ENCODE measurements at regions not wholly inside any gene's neighbourhood (a gene's known extent, or its start where the extent isn't known, plus 50 kb on each side); places are given as distances from the start of the nearest gene placed in this dataset.

DNA sequence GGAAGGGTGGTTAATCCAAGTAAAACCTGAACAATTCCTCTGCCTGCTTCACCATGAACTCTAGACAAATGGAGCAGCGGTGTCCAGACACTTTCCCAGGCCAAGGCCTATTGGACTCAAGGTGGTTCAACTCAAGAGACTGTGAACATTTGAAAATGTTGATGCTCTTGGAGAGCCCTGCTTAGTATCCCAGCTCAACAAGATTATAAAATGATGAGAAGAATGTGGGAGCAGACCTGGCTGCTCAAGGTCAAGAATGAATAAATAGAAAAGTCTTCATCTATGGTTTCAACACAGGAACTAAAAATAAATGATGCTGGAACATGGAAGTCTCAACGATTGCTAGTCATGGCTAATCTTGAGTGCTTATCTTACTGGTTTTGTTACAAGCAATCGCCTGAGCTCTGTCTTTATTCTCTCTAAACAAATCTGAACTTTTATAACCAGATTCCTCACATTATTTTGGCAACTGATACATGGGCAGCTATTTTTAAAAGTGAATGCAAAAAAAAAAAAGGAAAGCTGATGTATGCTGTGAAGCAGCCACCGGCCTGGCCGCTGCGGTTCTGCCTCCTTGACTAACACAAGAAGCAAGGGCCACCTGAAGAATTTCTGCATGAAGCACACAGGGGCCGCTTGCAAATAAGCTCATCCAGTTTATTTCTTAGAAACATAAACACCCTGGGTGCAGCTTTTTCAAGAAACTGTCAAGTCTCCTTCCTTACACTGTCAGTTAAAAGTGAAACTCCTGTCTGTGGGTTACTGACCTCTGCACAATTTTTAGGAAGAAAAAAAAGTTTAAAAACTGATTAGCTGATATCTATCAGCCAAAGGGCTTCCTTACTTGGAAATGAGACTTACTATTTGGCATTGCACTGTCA lies 120.1 kb upstream of the ARHGEF3 start:
- peak overlapping the region; percentile 48 to 86 for H3K27ac Mint-ChIP-seq
- H3K36me3 Mint-ChIP-seq = no peaks in the 10 kb centered on the region
- peak overlapping the region; percentile 68 for H3K4me3 Mint-ChIP-seq
- ATAC-seq = peak; percentile 56 to 58
- no peak for DNase-seq (ENCODE audit: low spot score)
- H3K4me1 Mint-ChIP-seq (ENCODE audit: low read depth in 2 of 2) = peaks cover 50 to 72% of the 10 kb centered on the region in 2 donors
- H3K27me3 Mint-ChIP-seq = no peaks in the 10 kb centered on the region
- no peaks in the 10 kb centered on the region for H3K9me3 Mint-ChIP-seq

DNA sequence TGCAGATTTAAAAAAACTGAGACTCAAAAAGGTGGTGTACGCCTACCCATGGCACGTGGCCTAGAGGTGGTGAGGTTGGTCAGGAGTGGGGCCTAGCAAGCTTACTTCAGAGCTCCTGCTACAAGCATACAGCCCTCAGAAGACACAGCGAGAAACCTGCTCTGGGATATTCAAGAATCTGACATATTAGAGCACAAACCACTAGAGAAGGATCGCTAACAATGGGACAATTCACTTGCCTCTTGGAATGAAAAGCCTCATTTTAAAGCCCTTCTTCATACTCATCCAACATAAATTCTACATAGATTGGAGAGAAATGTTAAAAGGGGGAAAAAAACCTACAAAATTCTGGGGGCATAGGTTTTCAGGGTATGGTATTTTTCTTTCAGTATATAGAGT lies 118.0 kb upstream of the ARHGEF3 start:
- Mint-ChIP-seq H3K27ac (peak overlapping the region in 1 of 2 donors; percentile 19), H3K27me3 (no peaks in the 10 kb centered on the region), H3K4me3 (peak overlapping the region; percentile 19), H3K4me1 (ENCODE audit: low read depth in 2 of 2) (peaks cover 63 to 84% of the 10 kb centered on the region in 2 donors), H3K9me3 (no peaks in the 10 kb centered on the region), H3K36me3 (no peaks in the 10 kb centered on the region)
- ATAC-seq = no peak
- no peak for DNase-seq (ENCODE audit: low spot score)

- peak overlapping the region in 1 of 2 donors; percentile 19 for H3K27ac Mint-ChIP-seq
These were observed 117.5 kb upstream of the ARHGEF3 start for GRCh38 chr3:56919137-56919796.

DNA sequence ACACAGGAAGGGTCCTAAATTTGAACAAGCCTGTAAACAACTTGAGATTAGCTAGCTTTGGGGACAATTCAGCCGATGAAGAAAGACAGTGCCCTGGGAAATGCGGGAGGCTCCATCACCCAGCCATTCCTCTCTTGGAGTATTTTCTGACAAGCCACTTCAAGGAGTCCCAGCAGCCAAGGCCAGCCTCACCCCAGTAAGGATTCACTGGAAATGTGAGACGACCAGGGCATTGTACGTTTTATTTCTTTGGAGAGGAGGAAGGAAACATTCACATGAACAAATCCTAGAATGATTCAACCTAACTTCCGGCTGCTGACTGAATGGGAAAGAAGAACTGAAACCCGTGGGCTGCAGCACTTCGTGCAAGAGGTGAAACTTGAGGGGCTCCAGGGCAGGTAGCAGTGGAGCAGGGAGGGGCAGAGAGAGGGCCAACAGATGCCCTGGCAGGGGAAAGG lies 116.4 kb upstream of the ARHGEF3 start:
- peaks cover 61 to 84% of the 10 kb centered on the region in 2 donors for H3K4me1 Mint-ChIP-seq (ENCODE audit: low read depth in 2 of 2)
- no peaks in the 10 kb centered on the region for H3K36me3 Mint-ChIP-seq
- no peaks in the 10 kb centered on the region for H3K9me3 Mint-ChIP-seq
- no peaks in the 10 kb centered on the region for H3K27me3 Mint-ChIP-seq
- DNase-seq (ENCODE audit: low spot score) (no peak), ATAC-seq (peak; percentile 49 to 54)
- peak overlapping the region; percentile 88 for H3K4me3 Mint-ChIP-seq
- H3K27ac Mint-ChIP-seq = peak overlapping the region; percentile 63 to 84

More at GRCh38 chr3:56919137-56919796, 117.5 kb upstream of the ARHGEF3 start:
- ATAC-seq (no peak), DNase-seq (ENCODE audit: low spot score) (no peak)
- Mint-ChIP-seq H3K27me3 (no peaks in the 10 kb centered on the region), H3K4me3 (peak overlapping the region; percentile 19), H3K36me3 (no peaks in the 10 kb centered on the region), H3K4me1 (ENCODE audit: low read depth in 2 of 2) (peaks cover 66 to 84% of the 10 kb centered on the region in 2 donors), H3K9me3 (no peaks in the 10 kb centered on the region)

DNA sequence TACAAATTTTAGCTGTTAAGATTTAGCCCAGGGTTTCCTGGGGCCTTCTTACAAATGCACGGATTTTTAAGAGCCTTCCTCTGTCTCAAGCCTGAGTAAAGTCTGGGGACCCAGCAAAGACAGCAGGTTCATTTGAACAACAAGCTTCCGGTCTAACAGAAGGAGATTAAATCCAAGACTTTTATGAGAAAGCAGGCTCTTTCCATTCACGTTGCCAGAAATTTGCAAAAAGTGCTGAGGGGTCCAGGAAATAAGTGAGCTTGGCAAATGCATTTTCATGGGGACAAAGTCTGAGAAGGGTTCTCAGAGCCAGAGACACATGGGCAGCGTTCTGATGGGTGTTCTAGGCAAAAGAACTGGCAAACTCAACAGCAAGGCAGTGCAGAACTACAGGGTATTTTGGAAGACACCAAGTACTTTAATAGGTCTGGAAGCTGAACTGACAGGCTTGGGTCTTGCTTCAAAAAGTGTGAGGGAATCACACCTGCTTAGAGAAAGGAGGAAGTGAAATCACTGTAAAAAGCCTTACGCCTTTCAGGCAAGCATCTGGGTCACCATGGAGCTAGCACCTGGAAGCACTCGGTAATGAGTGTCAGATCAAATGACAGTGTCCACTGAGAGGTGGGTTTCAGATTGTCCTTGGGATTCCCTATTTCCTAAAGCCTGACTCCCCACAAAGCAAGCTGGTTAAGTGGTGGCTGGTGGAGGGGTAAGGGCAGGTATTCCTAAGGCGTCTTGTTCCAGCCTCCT lies 115.8 kb upstream of the ARHGEF3 start:
- Mint-ChIP-seq H3K9me3 (no peaks in the 10 kb centered on the region), H3K27me3 (no peaks in the 10 kb centered on the region), H3K27ac (peak overlapping the region; percentile 63 to 84), H3K4me1 (ENCODE audit: low read depth in 2 of 2) (peaks cover 59 to 83% of the 10 kb centered on the region in 2 donors), H3K36me3 (no peaks in the 10 kb centered on the region), H3K4me3 (peak overlapping the region; percentile 88)
- DNase-seq (ENCODE audit: low spot score) (no peak), ATAC-seq (no peak)

GRCh38 chr3:56916716-56917360 lies 115.1 kb upstream of the ARHGEF3 start:
- H3K27me3 Mint-ChIP-seq = no peaks in the 10 kb centered on the region
- peak overlapping the region; percentile 88 for H3K4me3 Mint-ChIP-seq
- DNase-seq (ENCODE audit: low spot score) = no peak
- H3K27ac Mint-ChIP-seq = peak overlapping the region; percentile 63 to 84
- no peaks in the 10 kb centered on the region for H3K36me3 Mint-ChIP-seq
- ATAC-seq = no peak
- no peaks in the 10 kb centered on the region for H3K9me3 Mint-ChIP-seq
- peaks cover 54 to 76% of the 10 kb centered on the region in 2 donors for H3K4me1 Mint-ChIP-seq (ENCODE audit: low read depth in 2 of 2)

- Mint-ChIP-seq H3K27me3 (no peaks in the 10 kb centered on the region), H3K4me3 (peak overlapping the region; percentile 88), H3K4me1 (ENCODE audit: low read depth in 2 of 2) (peaks cover 46 to 68% of the 10 kb centered on the region in 2 donors), H3K9me3 (no peaks in the 10 kb centered on the region), H3K27ac (peak overlapping the region; percentile 63 to 84), H3K36me3 (no peaks in the 10 kb centered on the region)
- peak; percentile 78 for DNase-seq (ENCODE audit: low spot score)
- ATAC-seq = peak; percentile 92 to 93
These were observed 114.3 kb upstream of the ARHGEF3 start for GRCh38 chr3:56915966-56916586.

GRCh38 chr3:56914646-56915045 lies 112.9 kb upstream of the ARHGEF3 start:
- Mint-ChIP-seq H3K27me3 (no peaks in the 10 kb centered on the region), H3K27ac (peak overlapping the region; percentile 63 to 84), H3K36me3 (no peaks in the 10 kb centered on the region), H3K4me1 (ENCODE audit: low read depth in 2 of 2) (peaks cover 48 to 65% of the 10 kb centered on the region in 2 donors), H3K9me3 (no peaks in the 10 kb centered on the region), H3K4me3 (peak overlapping the region; percentile 88)
- ATAC-seq = no peak
- DNase-seq (ENCODE audit: low spot score) = no peak

DNA sequence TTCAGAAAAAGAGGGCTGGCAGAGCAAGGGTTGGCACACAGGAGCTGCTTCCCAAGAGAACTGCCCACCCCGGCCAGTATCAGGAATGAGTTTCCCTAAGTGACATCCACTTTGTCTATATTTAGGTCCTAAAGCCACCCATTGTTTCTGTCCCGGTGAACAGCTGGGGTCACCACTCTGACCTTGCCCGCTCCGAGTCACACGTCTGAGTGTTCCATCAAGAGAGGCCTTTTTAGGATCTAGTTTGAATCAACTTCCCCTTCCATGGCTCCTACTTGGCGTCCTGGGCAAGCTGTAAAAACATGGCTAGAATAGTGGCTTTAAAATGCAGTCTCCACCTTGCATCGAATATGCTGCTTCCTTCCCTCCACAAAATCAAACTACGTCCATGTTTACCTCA lies 109.6 kb upstream of the ARHGEF3 start:
- no peak overlapping the region for H3K4me3 Mint-ChIP-seq
- no peak for DNase-seq (ENCODE audit: low spot score)
- no peaks in the 10 kb centered on the region for H3K27me3 Mint-ChIP-seq
- H3K27ac Mint-ChIP-seq = no peak overlapping the region
- no peaks in the 10 kb centered on the region for H3K9me3 Mint-ChIP-seq
- H3K4me1 Mint-ChIP-seq (ENCODE audit: low read depth in 2 of 2) = peaks cover 37% of the 10 kb centered on the region in 2 donors
- H3K36me3 Mint-ChIP-seq = no peaks in the 10 kb centered on the region
- no peak for ATAC-seq

- Mint-ChIP-seq H3K36me3 (no peaks in the 10 kb centered on the region), H3K9me3 (no peaks in the 10 kb centered on the region), H3K27ac (peak overlapping the region in 1 of 2 donors; percentile 14), H3K4me3 (no peak overlapping the region), H3K27me3 (no peaks in the 10 kb centered on the region), H3K4me1 (ENCODE audit: low read depth in 2 of 2) (peaks cover 27 to 28% of the 10 kb centered on the region in 2 donors)
- ATAC-seq (no peak), DNase-seq (ENCODE audit: low spot score) (no peak)
These were observed 107.6 kb upstream of the ARHGEF3 start for GRCh38 chr3:56909349-56909748.

GRCh38 chr3:56908004-56908403 lies 106.3 kb upstream of the ARHGEF3 start:
- H3K36me3 Mint-ChIP-seq = no peaks in the 10 kb centered on the region
- H3K4me3 Mint-ChIP-seq = no peak overlapping the region
- H3K9me3 Mint-ChIP-seq = no peaks in the 10 kb centered on the region
- ATAC-seq = no peak
- no peak overlapping the region for H3K27ac Mint-ChIP-seq
- H3K27me3 Mint-ChIP-seq = no peaks in the 10 kb centered on the region
- H3K4me1 Mint-ChIP-seq (ENCODE audit: low read depth in 2 of 2) = peaks cover 17 to 26% of the 10 kb centered on the region in 2 donors
- DNase-seq (ENCODE audit: low spot score) = no peak

DNA sequence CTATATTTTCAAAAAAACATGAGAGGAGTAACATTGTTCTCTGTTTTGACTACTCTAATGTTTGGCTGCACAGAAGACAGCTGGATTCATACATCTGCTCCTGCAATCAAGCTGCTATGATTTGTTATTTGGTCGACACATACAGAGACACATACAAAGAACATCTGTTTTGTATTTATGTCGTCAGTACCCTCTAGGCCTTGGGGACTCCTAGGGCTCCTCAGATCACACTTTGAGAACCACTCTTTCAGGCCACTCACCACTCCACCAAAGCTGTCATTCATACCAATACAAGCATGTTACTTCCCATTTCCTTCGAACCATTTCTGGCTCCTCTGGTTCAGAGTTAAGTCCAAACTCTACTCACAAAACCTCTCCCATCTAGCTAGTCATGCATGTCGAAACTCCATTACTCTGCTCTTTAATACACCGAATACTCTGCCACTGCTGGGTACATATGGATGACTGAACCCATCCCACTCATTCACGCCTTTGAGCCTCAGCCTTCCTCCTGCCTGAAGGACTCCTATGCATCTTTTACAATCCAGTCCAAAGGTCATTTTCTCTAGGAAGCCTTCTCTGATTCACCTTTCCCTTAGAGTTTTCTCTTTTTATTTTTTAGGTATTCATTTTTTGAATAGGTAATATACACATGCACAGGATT lies 102.9 kb upstream of the ARHGEF3 start:
- peaks cover 26 to 38% of the 10 kb centered on the region in 2 donors for H3K4me1 Mint-ChIP-seq (ENCODE audit: low read depth in 2 of 2)
- DNase-seq (ENCODE audit: low spot score) (no peak), ATAC-seq (no peak)
- no peaks in the 10 kb centered on the region for H3K27me3 Mint-ChIP-seq
- H3K27ac Mint-ChIP-seq = no peak overlapping the region
- no peak overlapping the region for H3K4me3 Mint-ChIP-seq
- no peaks in the 10 kb centered on the region for H3K9me3 Mint-ChIP-seq
- H3K36me3 Mint-ChIP-seq = no peaks in the 10 kb centered on the region

Measured in natural killer cell treated with Interleukin-12 subunit alpha and Interleukin-12 subunit beta and Interleukin-15 and Interleukin-18, amount 100 ng/mL, for 72 hours (primary cell).